Neural progenitor cell (in vitro differentiated cells): ENCODE measurements at regions not wholly inside any gene's neighbourhood (a gene's known extent, or its start where the extent isn't known, plus 50 kb on each side); places are given as distances from the start of the nearest gene placed in this dataset.

Source experiments
- CTCF ChIP-seq: fragments of 200-600 bp; sonication (generic); IDR thresholded peaks from 2 replicates; pipeline ENCODE4 v1.5.1; 2017; ENCODE audit warnings: antibody characterized with exemption, mild to moderate bottlenecking
- EZH2 ChIP-seq: fragments of 200-600 bp; sonication (generic); IDR thresholded peaks from 2 replicates; pipeline ENCODE4 v1.6.1; 2017; ENCODE audit warnings: antibody characterized with exemption, mild to moderate bottlenecking, moderate library complexity

GRCh38 chr1:80520949-80521348 lies 1279.8 kb upstream of the ADGRL2 start:
- TF ChIP-seq CTCF (no peak), EZH2 (no peak)
